H9 (cell line): ENCODE measurements at regions not wholly inside any gene's neighbourhood (a gene's known extent, or its start where the extent isn't known, plus 50 kb on each side); places are given as distances from the start of the nearest gene placed in this dataset.

Source experiments
- DNase-seq: peaks from one replicate; pipeline ENCODE4 v3.0.0-alpha.2; 2017
- H2AFZ ChIP-seq: one replicate; pipeline ENCODE4 v1.6.1; 2013; ENCODE audit warnings: mild to moderate bottlenecking, low read length, control low read depth, moderate library complexity
- H2AK5ac ChIP-seq: 2 replicates; pipeline ENCODE4 v1.6.1; 2013; ENCODE audit warnings: low read length, control low read depth, mixed read lengths; ENCODE audit not compliant: insufficient read length
- H2BK120ac ChIP-seq: one replicate; pipeline ENCODE4 v1.6.1; 2013; ENCODE audit warnings: low read depth, mild to moderate bottlenecking, low read length, control low read depth, inconsistent platforms; ENCODE audit not compliant: poor library complexity, severe bottlenecking
- H2BK12ac ChIP-seq: 2 replicates; pipeline ENCODE4 v1.6.1; 2013; ENCODE audit warnings: low read length, control low read depth, mixed read lengths, low read depth; ENCODE audit not compliant: insufficient read length
- H2BK15ac ChIP-seq: 2 replicates; pipeline ENCODE4 v1.6.1; 2013; ENCODE audit warnings: low read depth, low read length, control low read depth
- H2BK20ac ChIP-seq: one replicate; pipeline ENCODE4 v1.6.1; 2013; ENCODE audit warnings: low read depth, mild to moderate bottlenecking, low read length, control low read depth, inconsistent platforms; ENCODE audit not compliant: poor library complexity, severe bottlenecking
- H2BK5ac ChIP-seq: 2 replicates; pipeline ENCODE4 v1.6.1; 2013; ENCODE audit warnings: low read length, control low read depth, mixed read lengths; ENCODE audit not compliant: insufficient read length
- H3K14ac ChIP-seq: 2 replicates; pipeline ENCODE4 v1.6.1; 2013; ENCODE audit warnings: low read length, control low read depth; ENCODE audit not compliant: insufficient read depth
- H3K18ac ChIP-seq: 2 replicates; pipeline ENCODE4 v1.6.1; 2013; ENCODE audit warnings: low read depth, mild to moderate bottlenecking, mixed read lengths, low read length, control low read depth; ENCODE audit not compliant: insufficient read length
- H3K23ac ChIP-seq: 2 replicates; pipeline ENCODE4 v1.6.1; 2013; ENCODE audit warnings: low read length, control low read depth, mixed read lengths, low read depth; ENCODE audit not compliant: insufficient read length
- H3K23me2 ChIP-seq: 2 replicates; pipeline ENCODE4 v1.6.1; 2013; ENCODE audit warnings: low read depth, mild to moderate bottlenecking, mixed read lengths, low read length, control low read depth; ENCODE audit not compliant: insufficient read length, poor library complexity, severe bottlenecking
- H3K27ac ChIP-seq: 2 replicates; pipeline ENCODE4 v1.5.1; 2013; ENCODE audit warnings: low read length, control low read depth, mixed read lengths, low read depth; ENCODE audit not compliant: insufficient read length
- H3K27me3 ChIP-seq: 2 replicates; pipeline ENCODE4 v1.6.1; 2013; ENCODE audit warnings: low read length, control low read depth, inconsistent platforms; ENCODE audit not compliant: insufficient read depth
- H3K4ac ChIP-seq: 2 replicates; pipeline ENCODE4 v1.6.1; 2013; ENCODE audit warnings: low read depth, mild to moderate bottlenecking, control low read depth, inconsistent platforms, low read length, moderate library complexity
- H3K4me1 ChIP-seq: 2 replicates; pipeline ENCODE4 v1.6.1; 2013; ENCODE audit warnings: low read length, control low read depth, inconsistent platforms; ENCODE audit not compliant: insufficient read depth
- H3K4me2 ChIP-seq: 2 replicates; pipeline ENCODE4 v1.6.1; 2013; ENCODE audit warnings: low read length, control low read depth, mixed read lengths; ENCODE audit not compliant: insufficient read length, insufficient read depth
- H3K56ac ChIP-seq: 2 replicates; pipeline ENCODE4 v1.6.1; 2013; ENCODE audit warnings: low read depth, mild to moderate bottlenecking, mixed read lengths, low read length, control low read depth; ENCODE audit not compliant: insufficient read length
- H3K79me1 ChIP-seq: 2 replicates; pipeline ENCODE4 v1.6.1; 2013; ENCODE audit warnings: low read depth, mild to moderate bottlenecking, moderate library complexity, low read length, control low read depth, inconsistent platforms; ENCODE audit not compliant: insufficient read depth, poor library complexity, severe bottlenecking
- H3K79me2 ChIP-seq: 2 replicates; pipeline ENCODE4 v1.6.1; 2013; ENCODE audit warnings: low read length, control low read depth, inconsistent platforms; ENCODE audit not compliant: insufficient read depth
- H3K9ac ChIP-seq: 2 replicates; pipeline ENCODE4 v1.6.1; 2013; ENCODE audit warnings: low read length, control low read depth, mixed read lengths; ENCODE audit not compliant: insufficient read length; ENCODE audit errors: extremely low read depth
- H3K9me3 ChIP-seq: one replicate; pipeline ENCODE4 v1.6.1; 2013; ENCODE audit warnings: low read depth, low read length, inconsistent platforms; ENCODE audit not compliant: control insufficient read depth
- H3T11ph ChIP-seq: one replicate; pipeline ENCODE4 v1.6.1; 2013; ENCODE audit warnings: mild to moderate bottlenecking, low read length, control low read depth, inconsistent platforms
- H4K20me1 ChIP-seq: one replicate; pipeline ENCODE4 v1.6.1; 2013; ENCODE audit not compliant: control insufficient read depth, insufficient read length, insufficient read depth
- H4K5ac ChIP-seq: 2 replicates; pipeline ENCODE4 v1.6.1; 2013; ENCODE audit warnings: low read depth, mild to moderate bottlenecking, mixed read lengths, low read length, control low read depth; ENCODE audit not compliant: insufficient read length
- H4K8ac ChIP-seq: replicated peaks from 2 replicates; pipeline ENCODE4 v1.6.1; 2013; ENCODE audit warnings: low read length, control low read depth, mixed read lengths, low read depth; ENCODE audit not compliant: insufficient read length
- H4K91ac ChIP-seq: 2 replicates; pipeline ENCODE4 v1.6.1; 2013; ENCODE audit warnings: low read depth, mild to moderate bottlenecking, moderate library complexity, mixed read lengths, low read length, control low read depth; ENCODE audit not compliant: insufficient read length
- H3K27ac Mint-ChIP-seq, 3 experiments: 2 replicates in 2 of 3; 3 replicates in 1 of 3; pipeline ENCODE4 v1.8.0; 2020 to 2021; ENCODE audit warnings: mixed read lengths in 3 of 3, mild to moderate bottlenecking in 1 of 3, moderate library complexity in 1 of 3
- H3K27me3 Mint-ChIP-seq: 2 replicates; pipeline ENCODE4 v1.8.0; 2021; ENCODE audit warnings: low read depth, mild to moderate bottlenecking, moderate library complexity, mixed read lengths
- H3K36me3 Mint-ChIP-seq, 3 experiments: 2 replicates in 2 of 3; 3 replicates in 1 of 3; pipeline ENCODE4 v1.8.0; 2020 to 2021; ENCODE audit warnings: low read depth in 3 of 3, mixed read lengths in 3 of 3; ENCODE audit not compliant: insufficient read depth in 1 of 3
- H3K4me1 Mint-ChIP-seq, 2 experiments: 2 replicates each; pipeline ENCODE4 v1.8.0; 2020; ENCODE audit warnings: mixed read lengths in 2 of 2
- H3K4me3 Mint-ChIP-seq, 2 experiments: 2 replicates in 1 of 2; 3 replicates in 1 of 2; pipeline ENCODE4 v1.8.0; 2020 to 2021; ENCODE audit warnings: mild to moderate bottlenecking in 2 of 2, mixed read lengths in 2 of 2, moderate library complexity in 1 of 2
- H3K9me3 Mint-ChIP-seq, 2 experiments: 2 replicates in 1 of 2; 3 replicates in 1 of 2; pipeline ENCODE4 v1.8.0; 2020; ENCODE audit warnings: mild to moderate bottlenecking in 2 of 2, mixed read lengths in 2 of 2, moderate library complexity in 1 of 2
- CTCF ChIP-seq: fragments of 200-600 bp; sonication (generic); conservative IDR thresholded peaks from 3 replicates; pipeline ENCODE4 v1.8.0; 2021; ENCODE audit warnings: antibody characterized with exemption, mild to moderate bottlenecking
- WGBS: extraction: QIAGEN DNeasy Blood & Tissue Kit; methylation state at CpG from one replicate; pipeline ENCODE4 v1.1.7; 2013; ENCODE audit warnings: missing lambda C conversion rate, low lambda C conversion rate, mixed read lengths; ENCODE audit not compliant: insufficient read length; ENCODE audit errors: extremely low coverage; 5-methylcytosine and 5-hydroxymethylcytosine counted together

GRCh38 chr6:47094241-47094925 is 52.3 kb upstream of the ADGRF1 start:
- Histone ChIP-seq H2BK15ac (no peak overlapping the region), H4K91ac (no peak overlapping the region), H3K18ac (no peak overlapping the region), H3K27me3 (no peaks in the 10 kb centered on the region), H3K9ac (no peak overlapping the region), H4K8ac (no peak overlapping the region), H3T11ph (no peak overlapping the region), H3K27ac (no peak overlapping the region), H3K4ac (no peak overlapping the region), H3K56ac (no peak overlapping the region), H2AK5ac (no peak overlapping the region), H3K23ac (no peak overlapping the region), H3K4me1 (no peaks in the 10 kb centered on the region), H3K23me2 (no peaks in the 10 kb centered on the region), H3K79me1 (no peaks in the 10 kb centered on the region), H3K4me2 (no peak overlapping the region), H2BK20ac (no peak overlapping the region), H3K9me3 (no peaks in the 10 kb centered on the region), H4K5ac (no peak overlapping the region), H2BK120ac (no peak overlapping the region), H2BK12ac (no peak overlapping the region), H3K79me2 (no peaks in the 10 kb centered on the region), H4K20me1 (no peaks in the 10 kb centered on the region), H2BK5ac (no peak overlapping the region), H3K14ac (no peak overlapping the region), H2AFZ (no peak overlapping the region)
- no peak for DNase-seq
- H3K27ac Mint-ChIP-seq, result no peak overlapping the region; a peak in 1 of 7 replicates
- H3K36me3 Mint-ChIP-seq, result no peaks in the 10 kb centered on the region
- no peaks in the 10 kb centered on the region for H3K9me3 Mint-ChIP-seq
- H3K4me1 Mint-ChIP-seq, result peaks cover 9 to 12% of the 10 kb centered on the region in 2 experiments
- WGBS, result no CpG with 5 or more reads among the region's 3 CpGs
- TF ChIP-seq CTCF, result 0 out of 3 replicates have a peak, but pooled peaks have one; percentile 11
- H3K4me3 Mint-ChIP-seq, result no peak overlapping the region
- no peaks in the 10 kb centered on the region; the same call in 1 of the 2 replicates for H3K27me3 Mint-ChIP-seq
